ENCODE measurements at regions not wholly inside any gene's neighbourhood (a gene's known extent, or its start where the extent isn't known, plus 50 kb on each side); places are given as distances from the start of the nearest gene placed in this dataset.

- TF ChIP-seq CTCF (IDR thresholded peaks at IDR 0.05; ENCODE audit: low read length) (no peak), EZH2 (optimal IDR thresholded peaks at IDR 0.05; ENCODE audit: low read depth, low read length) (no peak), EZH2phosphoT487 (IDR thresholded peaks at IDR 0.05; ENCODE audit: low read length) (no peak)
Measured at GRCh38 chr6:68082086-68082485, 553.0 kb upstream of the ADGRB3 start.
